Fibroblast of lung (primary cell): ENCODE measurements at regions not wholly inside any gene's neighbourhood (a gene's known extent, or its start where the extent isn't known, plus 50 kb on each side); places are given as distances from the start of the nearest gene placed in this dataset.

ENCODE experiments used
- DNase-seq, 2 donors: peaks; one replicate each; pipeline versions ENCODE4 v3.0.0 to v3.0.0-alpha.2; 2010; ENCODE audit warnings: low read depth in 2 of 2
- H2AFZ ChIP-seq: 2 replicates; pipeline ENCODE4 v1.5.1; 2012; ENCODE audit warnings: low read length, control low read depth, inconsistent platforms
- H3K27ac ChIP-seq: 2 replicates; pipeline ENCODE4 v1.5.1; 2011; ENCODE audit warnings: low read length, control low read depth; ENCODE audit not compliant: insufficient read depth
- H3K27me3 ChIP-seq: 2 replicates; pipeline ENCODE4 v1.5.1; 2011; ENCODE audit warnings: mild to moderate bottlenecking, low read length; ENCODE audit not compliant: control insufficient read depth, insufficient read depth
- H3K36me3 ChIP-seq: 2 replicates; pipeline ENCODE4 v1.5.1; 2011; ENCODE audit warnings: low read length; ENCODE audit not compliant: control insufficient read depth, insufficient read depth
- H3K4me1 ChIP-seq: 2 replicates; pipeline ENCODE4 v1.5.1; 2011; ENCODE audit warnings: low read length; ENCODE audit not compliant: control insufficient read depth, insufficient read depth; ENCODE audit errors: extremely low read depth
- H3K4me2 ChIP-seq: 2 replicates; pipeline ENCODE4 v1.5.1; 2011; ENCODE audit warnings: low read length, control low read depth; ENCODE audit not compliant: insufficient read depth; ENCODE audit errors: extremely low read depth
- H3K4me3 ChIP-seq, 4 experiments: fragments of 200-600 bp in 1 of 4; sonication (generic) in 1 of 4; replicated peaks in 1 of 4; 2 replicates each; pipeline ENCODE4 v1.5.1; 2011 to 2016; ENCODE audit warnings: low read length in 4 of 4, low read depth in 3 of 4, mild to moderate bottlenecking in 3 of 4, control low read depth in 2 of 4, inconsistent platforms in 1 of 4, mixed read lengths in 1 of 4; ENCODE audit not compliant: insufficient read depth in 1 of 4; ENCODE audit errors: control extremely low read depth in 1 of 4
- H3K79me2 ChIP-seq: 2 replicates; pipeline ENCODE4 v1.5.1; 2012; ENCODE audit warnings: mild to moderate bottlenecking, low read length, inconsistent platforms; ENCODE audit not compliant: control insufficient read depth, insufficient read depth
- H3K9ac ChIP-seq: 2 replicates; pipeline ENCODE4 v1.5.1; 2011; ENCODE audit warnings: mild to moderate bottlenecking, low read length, control low read depth; ENCODE audit not compliant: insufficient read depth
- H3K9me3 ChIP-seq: 2 replicates; pipeline ENCODE4 v1.5.1; 2012; ENCODE audit warnings: low read depth, low read length; ENCODE audit not compliant: control insufficient read depth, insufficient read depth
- H4K20me1 ChIP-seq: 2 replicates; pipeline ENCODE4 v1.5.1; 2011; ENCODE audit warnings: low read length; ENCODE audit not compliant: control insufficient read depth, insufficient read depth; ENCODE audit errors: extremely low read depth
- CTCF ChIP-seq, 2 donors: IDR thresholded peaks in 1 of 2; conservative IDR thresholded peaks in 1 of 2; 1 replicate in 1 of 2; 2 replicates in 1 of 2; pipeline ENCODE4 v1.5.1; 2011 to 2012; ENCODE audit warnings: low read length in 2 of 2, control low read depth in 1 of 2, inconsistent platforms in 1 of 2, low read depth in 1 of 2, mild to moderate bottlenecking in 1 of 2
- EZH2 ChIP-seq: IDR thresholded peaks from 2 replicates; pipeline ENCODE4 v1.5.1; 2012; ENCODE audit warnings: low read length, control low read depth, mild to moderate bottlenecking; ENCODE audit errors: missing control alignments

GRCh38 chr16:60922920-60923319 is 1113.3 kb downstream of the CDH8 start:
- no peaks in the 10 kb centered on the region for H3K36me3 ChIP-seq
- DNase-seq: no peak
- no peaks in the 10 kb centered on the region for H3K79me2 ChIP-seq
- no peak overlapping the region for H3K4me3 ChIP-seq
- no peaks in the 10 kb centered on the region for H4K20me1 ChIP-seq
- H3K4me1 ChIP-seq: no peaks in the 10 kb centered on the region
- H3K9me3 ChIP-seq: no peaks in the 10 kb centered on the region
- no peaks in the 10 kb centered on the region for H3K27me3 ChIP-seq
- no peak overlapping the region for H3K27ac ChIP-seq
- TF ChIP-seq CTCF (conservative IDR thresholded peaks at IDR 0.05 in 1 of 2, IDR thresholded peaks at IDR 0.05 in 1 of 2; ENCODE audit: low read depth in 1 of 2, low read length in 2 of 2): no peak
- no peak for TF ChIP-seq EZH2
- no peak overlapping the region for H3K9ac ChIP-seq
- no peak overlapping the region for H2AFZ ChIP-seq
- H3K4me2 ChIP-seq: no peak overlapping the region

GRCh38 chr16:60914334-60914733 is 1121.9 kb downstream of the CDH8 start:
- Histone ChIP-seq H3K36me3 (no peaks in the 10 kb centered on the region), H3K4me2 (no peak overlapping the region), H3K27me3 (no peaks in the 10 kb centered on the region), H4K20me1 (no peaks in the 10 kb centered on the region), H2AFZ (no peak overlapping the region), H3K9ac (no peak overlapping the region), H3K79me2 (no peaks in the 10 kb centered on the region), H3K4me1 (no peaks in the 10 kb centered on the region), H3K27ac (no peak overlapping the region), H3K4me3 (no peak overlapping the region), H3K9me3 (no peaks in the 10 kb centered on the region)
- no peak for DNase-seq
- no peak for TF ChIP-seq EZH2
- no peak for TF ChIP-seq CTCF (conservative IDR thresholded peaks at IDR 0.05 in 1 of 2, IDR thresholded peaks at IDR 0.05 in 1 of 2; ENCODE audit: low read depth in 1 of 2, low read length in 2 of 2)

GRCh38 chr16:60907645-60908044 is 1128.6 kb downstream of the CDH8 start:
- TF ChIP-seq CTCF (conservative IDR thresholded peaks at IDR 0.05 in 1 of 2, IDR thresholded peaks at IDR 0.05 in 1 of 2; ENCODE audit: low read depth in 1 of 2, low read length in 2 of 2) (no peak), EZH2 (no peak)
- Histone ChIP-seq H3K27me3 (no peaks in the 10 kb centered on the region), H3K27ac (no peak overlapping the region), H3K9me3 (peaks cover 1% of the 10 kb centered on the region), H3K36me3 (no peaks in the 10 kb centered on the region), H2AFZ (no peak overlapping the region), H3K4me3 (no peak overlapping the region), H3K4me1 (no peaks in the 10 kb centered on the region), H4K20me1 (no peaks in the 10 kb centered on the region), H3K79me2 (no peaks in the 10 kb centered on the region), H3K4me2 (no peak overlapping the region), H3K9ac (no peak overlapping the region)
- DNase-seq: no peak
